A673 (cell line): ENCODE measurements at regions not wholly inside any gene's neighbourhood (a gene's known extent, or its start where the extent isn't known, plus 50 kb on each side); places are given as distances from the start of the nearest gene placed in this dataset.

Experiments used
- BruUV-seq: library from RNA; stranded (reverse); fragments of 400-500 nt; replicated peaks from 2 replicates; lab custom pipeline; 2021; lab: Mats Ljungman, UMichigan
- CTCF ChIA-PET: fragments of 300-600 bp; sonication (Branson Sonifier 250); formaldehyde crosslinking; loops from one replicate; lab custom pipeline; 2022; ENCODE audit warnings: antibody characterized with exemption; lab: Charles Lee
- POLR2A ChIA-PET: fragments of 300-600 bp; sonication (Branson Sonifier 250); formaldehyde crosslinking; loops from one replicate; lab custom pipeline; 2022; ENCODE audit warnings: antibody characterized with exemption; ENCODE audit not compliant: low non-redundant PET; lab: Charles Lee
- DNase-seq: peaks from one replicate; pipeline ENCODE4 v3.0.0-alpha.2; 2015; ENCODE audit warnings: low spot score
- H3K27ac ChIP-seq: fragments of 200-600 bp; sonication (generic); 2 replicates; pipeline ENCODE4 v1.5.1; 2016; ENCODE audit warnings: mixed run types, low read depth, mild to moderate bottlenecking, mixed read lengths, antibody characterized with exemption, low read length; ENCODE audit not compliant: poor library complexity, severe bottlenecking
- H3K27me3 ChIP-seq: fragments of 200-600 bp; sonication (generic); replicated peaks from 2 replicates; pipeline ENCODE4 v1.6.1; 2017; ENCODE audit warnings: mixed run types, low read depth, mild to moderate bottlenecking, mixed read lengths, antibody characterized with exemption, low read length; ENCODE audit not compliant: insufficient read depth, poor library complexity
- H3K36me3 ChIP-seq: fragments of 200-600 bp; sonication (generic); 2 replicates; pipeline ENCODE4 v1.6.1; 2016; ENCODE audit warnings: mixed run types, mild to moderate bottlenecking, mixed read lengths, antibody characterized with exemption, low read length; ENCODE audit not compliant: insufficient read depth, poor library complexity, severe bottlenecking
- H3K4me1 ChIP-seq: fragments of 200-600 bp; sonication (generic); 2 replicates; pipeline ENCODE4 v1.6.1; 2017; ENCODE audit warnings: mixed run types, mild to moderate bottlenecking, mixed read lengths, antibody characterized with exemption, low read length; ENCODE audit not compliant: insufficient read depth, poor library complexity, severe bottlenecking
- H3K4me3 ChIP-seq: fragments of 200-600 bp; sonication (generic); 2 replicates; pipeline ENCODE4 v1.5.1; 2016; ENCODE audit warnings: low read depth, mixed run types, mild to moderate bottlenecking, mixed read lengths, low read length; ENCODE audit not compliant: poor library complexity, severe bottlenecking
- H3K9me3 ChIP-seq: fragments of 200-600 bp; sonication (generic); 2 replicates; pipeline ENCODE4 v1.6.1; 2016; ENCODE audit warnings: mixed run types, low read depth, mild to moderate bottlenecking, mixed read lengths, antibody characterized with exemption, low read length; ENCODE audit not compliant: poor library complexity, severe bottlenecking
- CTCF ChIP-seq: fragments of 300-800, 200-600 bp; sonication (generic); conservative IDR thresholded peaks from 2 replicates; pipeline ENCODE4 v1.5.1; 2017; ENCODE audit warnings: low read depth, mild to moderate bottlenecking, antibody characterized with exemption, low read length, moderate library complexity, mixed read lengths
- EZH2 ChIP-seq: fragments of 200-600 bp; sonication (generic); IDR thresholded peaks from 2 replicates; pipeline ENCODE4 v1.6.1; 2017; ENCODE audit warnings: borderline replicate concordance, low read depth, mild to moderate bottlenecking, mixed read lengths, antibody characterized with exemption, low read length; ENCODE audit not compliant: poor library complexity, severe bottlenecking
- intact Hi-C: fragments of 100-400 bp; cut with micrococcal nuclease; formaldehyde crosslinking; loops from one replicate; pipeline ENCODE4 v1.10.0; 2022; ENCODE audit not compliant: unreplicated experiment

DNA sequence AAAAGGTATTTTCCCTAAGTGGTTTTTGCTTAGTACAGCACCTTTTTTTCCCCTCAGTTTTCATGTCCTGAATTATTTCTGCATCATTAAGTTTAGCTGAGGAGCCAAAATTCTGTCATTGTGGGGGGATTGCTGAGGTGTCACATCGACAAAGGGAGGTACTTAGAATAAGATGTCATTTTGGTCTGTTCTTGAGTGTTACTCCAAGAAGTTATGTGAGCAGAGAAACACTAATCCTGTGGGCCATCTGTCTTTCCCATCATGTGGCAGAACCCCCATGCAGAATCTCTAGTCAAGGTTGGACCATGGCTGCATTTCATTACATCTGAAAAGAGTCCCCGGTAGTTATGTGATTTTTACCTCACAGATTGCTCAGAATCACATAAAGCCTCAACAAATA is 167.8 kb upstream of the CENPW start:
- TF ChIP-seq CTCF (no peak), EZH2 (no peak)
- no peak overlapping the region for H3K27ac ChIP-seq
- H3K4me3 ChIP-seq: no peak overlapping the region
- DNase-seq: no peak
- BruUV-seq: no TSS peak
- no peaks in the 10 kb centered on the region for H3K27me3 ChIP-seq
- ChIA-PET CTCF (no interaction called here), POLR2A (no interaction called here)
- intact Hi-C loops: no loop called here
- no peaks in the 10 kb centered on the region for H3K9me3 ChIP-seq
- H3K4me1 ChIP-seq: no peaks in the 10 kb centered on the region
- no peaks in the 10 kb centered on the region for H3K36me3 ChIP-seq

GRCh38 chr6:126173265-126173664 is 166.7 kb upstream of the CENPW start:
- DNase-seq: no peak
- Histone ChIP-seq H3K4me3 (no peak overlapping the region), H3K4me1 (no peaks in the 10 kb centered on the region), H3K36me3 (no peaks in the 10 kb centered on the region), H3K27ac (no peak overlapping the region), H3K9me3 (no peaks in the 10 kb centered on the region), H3K27me3 (no peaks in the 10 kb centered on the region)
- TF ChIP-seq EZH2 (no peak), CTCF (no peak)
- BruUV-seq: no TSS peak
- CTCF ChIA-PET: no interaction called here
- intact Hi-C loops: no loop called here
- POLR2A ChIA-PET: interaction anchor here (0.6 kb wide), 1 partner anchor 23 kb away, joined by 3 read pairs; no protein-coding TSS in a partner anchor

GRCh38 chr6:126174697-126175096 is 165.2 kb upstream of the CENPW start:
- no peaks in the 10 kb centered on the region for H3K27me3 ChIP-seq
- H3K36me3 ChIP-seq: no peaks in the 10 kb centered on the region
- intact Hi-C loops: no loop called here
- no peak for DNase-seq
- no peaks in the 10 kb centered on the region for H3K4me1 ChIP-seq
- ChIA-PET CTCF (no interaction called here), POLR2A (interaction anchor here (0.6 kb wide), 1 partner anchor 13 kb away, joined by 3 read pairs; no protein-coding TSS in a partner anchor)
- BruUV-seq: no TSS peak
- H3K4me3 ChIP-seq: no peak overlapping the region
- no peaks in the 10 kb centered on the region for H3K9me3 ChIP-seq
- no peak overlapping the region for H3K27ac ChIP-seq
- no peak for TF ChIP-seq EZH2
- no peak for TF ChIP-seq CTCF
